H9 (cell line): ENCODE measurements at regions not wholly inside any gene's neighbourhood (a gene's known extent, or its start where the extent isn't known, plus 50 kb on each side); places are given as distances from the start of the nearest gene placed in this dataset.
A peak's percentile ranks its signal among the peaks of the same experiment; 100 is the strongest.

ENCODE experiments used
- DNase-seq: peaks from one replicate; pipeline ENCODE4 v3.0.0-alpha.2; 2017
- H2AFZ ChIP-seq: one replicate; pipeline ENCODE4 v1.6.1; 2013; ENCODE audit warnings: mild to moderate bottlenecking, low read length, control low read depth, moderate library complexity
- H2AK5ac ChIP-seq: 2 replicates; pipeline ENCODE4 v1.6.1; 2013; ENCODE audit warnings: low read length, control low read depth, mixed read lengths; ENCODE audit not compliant: insufficient read length
- H2BK120ac ChIP-seq: one replicate; pipeline ENCODE4 v1.6.1; 2013; ENCODE audit warnings: low read depth, mild to moderate bottlenecking, low read length, control low read depth, inconsistent platforms; ENCODE audit not compliant: poor library complexity, severe bottlenecking
- H2BK12ac ChIP-seq: 2 replicates; pipeline ENCODE4 v1.6.1; 2013; ENCODE audit warnings: low read length, control low read depth, mixed read lengths, low read depth; ENCODE audit not compliant: insufficient read length
- H2BK15ac ChIP-seq: 2 replicates; pipeline ENCODE4 v1.6.1; 2013; ENCODE audit warnings: low read depth, low read length, control low read depth
- H2BK20ac ChIP-seq: one replicate; pipeline ENCODE4 v1.6.1; 2013; ENCODE audit warnings: low read depth, mild to moderate bottlenecking, low read length, control low read depth, inconsistent platforms; ENCODE audit not compliant: poor library complexity, severe bottlenecking
- H2BK5ac ChIP-seq: 2 replicates; pipeline ENCODE4 v1.6.1; 2013; ENCODE audit warnings: low read length, control low read depth, mixed read lengths; ENCODE audit not compliant: insufficient read length
- H3K14ac ChIP-seq: 2 replicates; pipeline ENCODE4 v1.6.1; 2013; ENCODE audit warnings: low read length, control low read depth; ENCODE audit not compliant: insufficient read depth
- H3K18ac ChIP-seq: 2 replicates; pipeline ENCODE4 v1.6.1; 2013; ENCODE audit warnings: low read depth, mild to moderate bottlenecking, mixed read lengths, low read length, control low read depth; ENCODE audit not compliant: insufficient read length
- H3K23ac ChIP-seq: 2 replicates; pipeline ENCODE4 v1.6.1; 2013; ENCODE audit warnings: low read length, control low read depth, mixed read lengths, low read depth; ENCODE audit not compliant: insufficient read length
- H3K23me2 ChIP-seq: 2 replicates; pipeline ENCODE4 v1.6.1; 2013; ENCODE audit warnings: low read depth, mild to moderate bottlenecking, mixed read lengths, low read length, control low read depth; ENCODE audit not compliant: insufficient read length, poor library complexity, severe bottlenecking
- H3K27ac ChIP-seq: 2 replicates; pipeline ENCODE4 v1.5.1; 2013; ENCODE audit warnings: low read length, control low read depth, mixed read lengths, low read depth; ENCODE audit not compliant: insufficient read length
- H3K27me3 ChIP-seq: 2 replicates; pipeline ENCODE4 v1.6.1; 2013; ENCODE audit warnings: low read length, control low read depth, inconsistent platforms; ENCODE audit not compliant: insufficient read depth
- H3K4ac ChIP-seq: 2 replicates; pipeline ENCODE4 v1.6.1; 2013; ENCODE audit warnings: low read depth, mild to moderate bottlenecking, control low read depth, inconsistent platforms, low read length, moderate library complexity
- H3K4me1 ChIP-seq: 2 replicates; pipeline ENCODE4 v1.6.1; 2013; ENCODE audit warnings: low read length, control low read depth, inconsistent platforms; ENCODE audit not compliant: insufficient read depth
- H3K4me2 ChIP-seq: 2 replicates; pipeline ENCODE4 v1.6.1; 2013; ENCODE audit warnings: low read length, control low read depth, mixed read lengths; ENCODE audit not compliant: insufficient read length, insufficient read depth
- H3K56ac ChIP-seq: 2 replicates; pipeline ENCODE4 v1.6.1; 2013; ENCODE audit warnings: low read depth, mild to moderate bottlenecking, mixed read lengths, low read length, control low read depth; ENCODE audit not compliant: insufficient read length
- H3K79me1 ChIP-seq: 2 replicates; pipeline ENCODE4 v1.6.1; 2013; ENCODE audit warnings: low read depth, mild to moderate bottlenecking, moderate library complexity, low read length, control low read depth, inconsistent platforms; ENCODE audit not compliant: insufficient read depth, poor library complexity, severe bottlenecking
- H3K79me2 ChIP-seq: 2 replicates; pipeline ENCODE4 v1.6.1; 2013; ENCODE audit warnings: low read length, control low read depth, inconsistent platforms; ENCODE audit not compliant: insufficient read depth
- H3K9ac ChIP-seq: 2 replicates; pipeline ENCODE4 v1.6.1; 2013; ENCODE audit warnings: low read length, control low read depth, mixed read lengths; ENCODE audit not compliant: insufficient read length; ENCODE audit errors: extremely low read depth
- H3K9me3 ChIP-seq: one replicate; pipeline ENCODE4 v1.6.1; 2013; ENCODE audit warnings: low read depth, low read length, inconsistent platforms; ENCODE audit not compliant: control insufficient read depth
- H3T11ph ChIP-seq: one replicate; pipeline ENCODE4 v1.6.1; 2013; ENCODE audit warnings: mild to moderate bottlenecking, low read length, control low read depth, inconsistent platforms
- H4K20me1 ChIP-seq: one replicate; pipeline ENCODE4 v1.6.1; 2013; ENCODE audit not compliant: control insufficient read depth, insufficient read length, insufficient read depth
- H4K5ac ChIP-seq: 2 replicates; pipeline ENCODE4 v1.6.1; 2013; ENCODE audit warnings: low read depth, mild to moderate bottlenecking, mixed read lengths, low read length, control low read depth; ENCODE audit not compliant: insufficient read length
- H4K8ac ChIP-seq: replicated peaks from 2 replicates; pipeline ENCODE4 v1.6.1; 2013; ENCODE audit warnings: low read length, control low read depth, mixed read lengths, low read depth; ENCODE audit not compliant: insufficient read length
- H4K91ac ChIP-seq: 2 replicates; pipeline ENCODE4 v1.6.1; 2013; ENCODE audit warnings: low read depth, mild to moderate bottlenecking, moderate library complexity, mixed read lengths, low read length, control low read depth; ENCODE audit not compliant: insufficient read length
- H3K27ac Mint-ChIP-seq, 3 experiments: 2 replicates in 2 of 3; 3 replicates in 1 of 3; pipeline ENCODE4 v1.8.0; 2020 to 2021; ENCODE audit warnings: mixed read lengths in 3 of 3, mild to moderate bottlenecking in 1 of 3, moderate library complexity in 1 of 3
- H3K27me3 Mint-ChIP-seq: 2 replicates; pipeline ENCODE4 v1.8.0; 2021; ENCODE audit warnings: low read depth, mild to moderate bottlenecking, moderate library complexity, mixed read lengths
- H3K36me3 Mint-ChIP-seq, 3 experiments: 2 replicates in 2 of 3; 3 replicates in 1 of 3; pipeline ENCODE4 v1.8.0; 2020 to 2021; ENCODE audit warnings: low read depth in 3 of 3, mixed read lengths in 3 of 3; ENCODE audit not compliant: insufficient read depth in 1 of 3
- H3K4me1 Mint-ChIP-seq, 2 experiments: 2 replicates each; pipeline ENCODE4 v1.8.0; 2020; ENCODE audit warnings: mixed read lengths in 2 of 2
- H3K4me3 Mint-ChIP-seq, 2 experiments: 2 replicates in 1 of 2; 3 replicates in 1 of 2; pipeline ENCODE4 v1.8.0; 2020 to 2021; ENCODE audit warnings: mild to moderate bottlenecking in 2 of 2, mixed read lengths in 2 of 2, moderate library complexity in 1 of 2
- H3K9me3 Mint-ChIP-seq, 2 experiments: 2 replicates in 1 of 2; 3 replicates in 1 of 2; pipeline ENCODE4 v1.8.0; 2020; ENCODE audit warnings: mild to moderate bottlenecking in 2 of 2, mixed read lengths in 2 of 2, moderate library complexity in 1 of 2
- WGBS: extraction: QIAGEN DNeasy Blood & Tissue Kit; methylation state at CpG from one replicate; pipeline ENCODE4 v1.1.7; 2013; ENCODE audit warnings: missing lambda C conversion rate, low lambda C conversion rate, mixed read lengths; ENCODE audit not compliant: insufficient read length; ENCODE audit errors: extremely low coverage; 5-methylcytosine and 5-hydroxymethylcytosine counted together
- TF ChIP-seq, protein P1 (sequence below): fragments of 200-600 bp; sonication (generic); conservative IDR thresholded peaks from 3 replicates; pipeline ENCODE4 v1.8.0; 2021; ENCODE audit warnings: antibody characterized with exemption, mild to moderate bottlenecking

- Mint-ChIP-seq H3K4me1 (peaks cover 8 to 16% of the 10 kb centered on the region in 2 experiments), H3K27me3 (peaks cover 14% of the 10 kb centered on the region), H3K36me3 (no peaks in the 10 kb centered on the region), H3K4me3 (no peak overlapping the region), H3K9me3 (no peaks in the 10 kb centered on the region), H3K27ac (no peak overlapping the region)
- DNase-seq: peak; percentile 12
- no peak overlapping the region for H4K91ac ChIP-seq
- H2BK5ac ChIP-seq: no peak overlapping the region
- no CpG with 5 or more reads among the region's 6 CpGs for WGBS
- H3K14ac ChIP-seq: no peak overlapping the region
- no peak overlapping the region for H3K27ac ChIP-seq
- no peaks in the 10 kb centered on the region for H4K20me1 ChIP-seq
- H3K18ac ChIP-seq: no peak overlapping the region
- no peak overlapping the region for H2AFZ ChIP-seq
- H4K5ac ChIP-seq: no peak overlapping the region
- no peak overlapping the region for H2BK12ac ChIP-seq
- no peak overlapping the region for H2BK15ac ChIP-seq
- peaks cover 5% of the 10 kb centered on the region; the same call in 1 of the 2 replicates for H3K4me1 ChIP-seq
- no peaks in the 10 kb centered on the region for H3K79me1 ChIP-seq
- H2BK120ac ChIP-seq: no peak overlapping the region
- H4K8ac ChIP-seq: no peak overlapping the region
- H3K27me3 ChIP-seq: no peaks in the 10 kb centered on the region
- H3T11ph ChIP-seq: no peak overlapping the region
- no peak overlapping the region for H3K4me2 ChIP-seq
- H3K4ac ChIP-seq: no peak overlapping the region
- TF ChIP-seq, protein P1, sequence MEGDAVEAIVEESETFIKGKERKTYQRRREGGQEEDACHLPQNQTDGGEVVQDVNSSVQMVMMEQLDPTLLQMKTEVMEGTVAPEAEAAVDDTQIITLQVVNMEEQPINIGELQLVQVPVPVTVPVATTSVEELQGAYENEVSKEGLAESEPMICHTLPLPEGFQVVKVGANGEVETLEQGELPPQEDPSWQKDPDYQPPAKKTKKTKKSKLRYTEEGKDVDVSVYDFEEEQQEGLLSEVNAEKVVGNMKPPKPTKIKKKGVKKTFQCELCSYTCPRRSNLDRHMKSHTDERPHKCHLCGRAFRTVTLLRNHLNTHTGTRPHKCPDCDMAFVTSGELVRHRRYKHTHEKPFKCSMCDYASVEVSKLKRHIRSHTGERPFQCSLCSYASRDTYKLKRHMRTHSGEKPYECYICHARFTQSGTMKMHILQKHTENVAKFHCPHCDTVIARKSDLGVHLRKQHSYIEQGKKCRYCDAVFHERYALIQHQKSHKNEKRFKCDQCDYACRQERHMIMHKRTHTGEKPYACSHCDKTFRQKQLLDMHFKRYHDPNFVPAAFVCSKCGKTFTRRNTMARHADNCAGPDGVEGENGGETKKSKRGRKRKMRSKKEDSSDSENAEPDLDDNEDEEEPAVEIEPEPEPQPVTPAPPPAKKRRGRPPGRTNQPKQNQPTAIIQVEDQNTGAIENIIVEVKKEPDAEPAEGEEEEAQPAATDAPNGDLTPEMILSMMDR: no peak
- H2AK5ac ChIP-seq: no peak overlapping the region
- H3K79me2 ChIP-seq: no peaks in the 10 kb centered on the region
- no peak overlapping the region for H3K56ac ChIP-seq
- H3K9ac ChIP-seq: no peak overlapping the region
- H2BK20ac ChIP-seq: no peak overlapping the region
- no peaks in the 10 kb centered on the region for H3K9me3 ChIP-seq
- H3K23ac ChIP-seq: no peak overlapping the region
- no peaks in the 10 kb centered on the region for H3K23me2 ChIP-seq
Observed at GRCh38 chr3:10722911-10723310, 93.1 kb upstream of the SLC6A11 start.
